NCI-H345 (cell line): ENCODE measurements at regions not wholly inside any gene's neighbourhood (a gene's known extent, or its start where the extent isn't known, plus 50 kb on each side); places are given as distances from the start of the nearest gene placed in this dataset.
A peak's percentile ranks its signal among the peaks of the same experiment; 100 is the strongest.
"Not testable (repeated sequence)": the region's sequence is repeated elsewhere in the genome, so short reads cannot be mapped to it uniquely, and the experiment has no call there.

Source experiments
- DNase-seq: peaks from one replicate; lab custom pipeline; 2025; lab: John Stamatoyannopoulos, UW

DNA sequence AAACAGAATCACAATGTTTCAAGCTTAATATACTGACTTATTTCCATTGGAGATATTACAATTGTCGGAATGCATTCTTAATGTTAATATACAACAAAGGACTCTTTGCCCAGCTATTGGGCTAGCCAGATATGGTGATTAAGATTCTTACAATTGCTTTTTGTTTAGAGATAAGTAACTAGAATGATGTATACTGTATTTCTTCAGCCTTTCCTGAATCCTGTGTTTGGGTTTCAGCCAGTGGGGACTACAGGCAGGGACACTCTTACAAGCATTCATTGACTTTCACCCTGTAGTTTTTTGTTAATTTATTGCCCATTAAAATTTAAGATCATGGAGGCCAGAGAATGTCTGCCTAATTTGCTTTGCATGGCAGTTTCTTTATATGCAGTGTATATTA lies 254.1 kb upstream of the TMEFF2 start:
- DNase-seq, result no peak

DNA sequence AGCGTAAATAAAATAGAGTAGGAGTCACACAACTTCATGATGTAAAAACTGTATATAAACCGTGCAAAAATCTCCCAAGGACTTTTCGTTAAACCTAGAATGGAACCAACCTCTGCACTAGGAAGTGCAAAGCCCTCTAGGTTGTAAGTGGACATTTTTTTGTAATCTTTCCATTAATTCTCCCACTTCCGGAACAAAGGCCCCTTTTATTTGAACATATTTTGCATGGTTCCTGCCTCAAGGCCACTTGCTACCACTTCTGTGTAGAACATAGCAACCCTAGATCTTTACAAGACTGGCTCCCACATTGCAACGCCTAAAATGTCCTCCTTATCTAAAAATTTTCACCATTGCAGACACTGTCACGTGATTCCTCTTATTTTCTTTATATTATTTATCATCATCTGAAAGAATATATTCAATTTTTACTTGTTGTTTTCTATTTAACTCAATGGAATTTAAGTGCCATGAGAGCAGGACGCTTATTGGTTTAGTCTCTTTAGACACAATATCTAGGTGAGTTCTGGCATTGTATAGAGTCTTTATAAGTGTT lies 249.6 kb upstream of the TMEFF2 start:
- no peak for DNase-seq

DNA sequence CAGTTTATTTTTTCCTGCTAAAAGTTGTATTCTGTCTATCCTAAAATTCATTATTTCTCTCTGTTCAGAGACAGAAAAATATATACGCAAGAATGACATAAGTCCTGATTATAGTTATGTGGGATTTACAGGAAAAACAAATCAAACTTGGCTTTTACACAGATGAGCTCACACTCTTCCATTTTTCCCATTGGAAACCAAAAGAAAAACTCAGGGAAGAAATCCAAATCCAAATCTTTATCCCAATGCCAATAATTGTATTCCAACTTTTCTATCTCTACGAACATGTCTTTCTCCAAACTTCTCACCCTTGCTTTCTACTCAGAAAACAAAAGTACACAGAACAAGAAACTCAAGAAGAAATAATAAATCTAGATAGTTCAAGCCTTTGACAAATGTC lies 249.1 kb upstream of the TMEFF2 start:
- no peak for DNase-seq

DNA sequence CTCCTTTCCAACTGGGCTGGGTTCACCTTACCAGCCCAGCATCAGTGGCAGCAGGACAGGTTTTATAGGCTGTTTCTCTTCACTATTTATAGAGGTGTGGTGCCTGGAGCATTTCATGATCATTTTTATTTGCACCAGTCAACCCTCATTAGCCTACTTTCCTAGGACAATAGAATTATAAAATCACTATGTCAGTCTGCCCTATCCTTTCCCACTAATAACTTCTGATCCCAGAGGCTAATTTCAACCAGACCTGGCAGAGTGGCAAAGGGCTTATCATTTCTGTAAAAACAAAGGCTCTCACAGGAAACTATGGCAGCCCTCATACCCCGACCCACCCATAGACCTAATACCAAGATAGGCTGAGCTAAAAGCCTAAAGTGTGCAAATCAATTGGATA lies 243.5 kb upstream of the TMEFF2 start:
- DNase-seq, result no peak

DNA sequence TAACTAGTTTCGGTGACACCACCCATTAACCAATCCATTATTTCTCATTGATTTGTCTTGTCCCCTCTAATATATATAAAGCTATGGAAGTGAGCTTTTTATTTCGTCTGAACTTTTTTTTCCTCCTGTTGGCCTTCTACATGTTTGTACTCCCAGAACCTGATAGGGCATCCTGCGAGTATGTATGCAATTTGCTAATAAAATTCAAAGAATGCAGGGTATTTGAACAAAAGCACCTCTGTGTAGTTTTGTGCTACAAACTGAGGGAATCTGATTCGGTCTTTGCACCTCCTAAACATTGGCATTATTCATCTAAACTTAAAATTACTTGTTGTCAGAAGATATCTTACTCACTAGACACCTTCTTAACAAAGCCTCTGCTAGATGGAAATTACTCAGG lies 242.9 kb upstream of the TMEFF2 start:
- no peak for DNase-seq

DNA sequence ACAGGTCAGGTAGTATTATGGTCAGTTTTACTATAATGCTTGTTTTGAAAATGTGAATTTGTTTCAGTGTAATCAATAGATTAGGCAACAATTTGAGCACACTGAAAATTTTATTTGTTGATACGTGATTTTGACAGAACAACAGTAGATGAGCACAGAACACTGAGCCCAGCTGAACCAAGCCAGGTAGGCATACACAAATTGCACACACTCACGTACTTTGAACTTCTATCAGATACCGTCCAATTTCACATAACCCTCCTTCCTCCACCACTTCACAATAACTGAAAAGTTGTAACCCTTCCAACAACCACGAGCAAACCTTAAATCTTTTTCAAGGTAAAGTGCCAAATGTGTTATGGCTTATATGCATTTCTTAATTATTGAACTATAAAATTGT lies 229.5 kb upstream of the TMEFF2 start:
- DNase-seq, result no peak

DNA sequence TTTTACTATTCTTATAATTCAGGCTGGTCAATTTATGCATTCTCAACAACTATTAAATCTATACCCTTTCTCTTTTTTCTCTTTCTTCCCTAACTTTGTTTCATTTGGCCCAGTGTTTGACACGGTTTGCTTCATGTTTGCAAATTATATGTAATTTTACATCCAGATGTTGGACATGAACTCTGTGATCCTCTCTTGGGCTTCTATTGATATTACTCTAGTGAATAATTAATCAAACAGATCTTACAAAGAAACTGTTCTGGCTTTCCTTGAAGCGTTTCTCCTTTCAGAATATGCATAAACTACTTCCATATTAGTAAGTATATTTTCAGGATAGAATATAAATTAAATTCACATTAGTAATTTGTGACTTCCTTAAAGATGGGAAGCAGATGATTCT lies 225.1 kb upstream of the TMEFF2 start:
- no peak for DNase-seq

DNA sequence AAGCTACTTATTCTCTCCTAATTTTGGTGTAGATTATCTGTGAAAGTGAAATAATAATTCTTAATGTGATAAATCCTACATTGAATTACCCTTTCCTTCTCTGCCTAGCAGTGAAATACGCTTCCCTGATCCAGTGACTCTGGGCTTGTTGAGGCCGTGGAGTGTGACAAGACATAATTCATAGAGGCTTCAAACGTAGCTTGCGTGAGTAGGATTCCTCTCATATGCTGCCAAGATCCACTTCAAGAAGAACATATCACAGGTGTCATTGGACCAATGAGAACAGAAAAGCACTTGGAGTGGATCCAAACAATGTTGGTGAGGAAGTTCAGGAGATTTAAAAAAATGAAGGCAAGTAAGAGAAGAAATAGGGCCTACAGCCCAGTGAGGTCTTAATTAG lies 221.3 kb upstream of the TMEFF2 start:
- DNase-seq, result no peak

DNA sequence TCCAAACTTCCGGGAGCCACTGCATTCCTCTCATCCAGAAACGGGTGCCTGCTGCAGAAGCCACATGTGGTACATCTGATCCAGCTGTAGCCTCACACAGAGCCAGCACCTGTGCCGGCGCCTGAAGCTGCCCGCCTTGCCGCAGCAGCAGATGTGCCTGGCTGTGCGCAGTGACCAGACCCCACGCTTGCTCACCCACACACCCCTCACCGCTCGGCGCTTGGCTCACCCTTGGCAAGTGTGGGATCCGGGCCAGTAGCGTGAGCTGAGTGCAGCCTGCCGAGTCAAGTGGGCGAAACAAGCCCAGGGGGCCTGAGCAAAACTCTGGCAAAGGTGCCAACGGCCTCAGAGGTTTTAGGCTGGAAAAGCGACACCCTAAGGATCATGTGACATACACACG lies 220.1 kb upstream of the TMEFF2 start:
- DNase-seq, result no peak

DNA sequence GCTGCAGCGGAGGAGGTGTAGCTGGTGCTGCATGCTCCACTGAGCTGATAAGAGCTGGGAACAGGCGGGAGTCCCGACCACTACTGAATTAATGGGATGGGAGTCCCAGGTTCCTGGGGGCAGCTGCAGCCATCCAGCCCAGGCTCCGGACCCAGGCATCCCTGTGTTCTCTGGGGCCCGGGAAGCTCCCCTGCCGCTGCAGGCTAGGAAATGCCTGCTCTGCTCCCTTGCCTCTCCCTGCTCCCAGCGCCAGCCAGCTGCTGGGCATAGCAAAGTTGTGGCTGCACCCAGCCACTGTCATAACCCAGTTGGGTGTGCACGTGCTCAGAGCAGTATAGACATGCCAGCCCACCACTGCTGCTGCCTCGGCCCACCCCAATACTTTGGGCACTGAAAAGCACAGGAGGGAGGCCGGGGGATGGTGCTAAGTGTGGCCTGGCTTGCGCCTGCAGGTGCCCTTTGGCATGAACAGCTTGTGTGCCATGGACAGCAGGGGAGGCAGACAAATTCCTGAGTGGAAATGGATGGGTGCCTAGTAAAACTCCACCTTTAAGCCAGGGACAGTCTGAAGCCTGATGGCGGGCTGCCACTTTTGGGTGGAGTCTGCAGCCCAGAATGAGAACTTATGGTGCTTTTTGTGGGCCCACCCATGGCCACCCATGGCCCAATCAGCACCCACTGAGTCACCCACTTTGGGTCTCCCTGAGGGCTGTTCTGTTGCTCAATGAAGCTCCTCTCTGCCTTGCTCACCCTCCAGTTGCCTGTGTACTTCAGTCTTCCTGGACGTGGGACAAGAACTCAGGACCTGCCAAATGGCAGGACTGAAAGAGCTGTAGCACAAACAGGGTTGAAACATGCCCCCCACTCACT lies 219.3 kb upstream of the TMEFF2 start:
- DNase-seq, result no peak

DNA sequence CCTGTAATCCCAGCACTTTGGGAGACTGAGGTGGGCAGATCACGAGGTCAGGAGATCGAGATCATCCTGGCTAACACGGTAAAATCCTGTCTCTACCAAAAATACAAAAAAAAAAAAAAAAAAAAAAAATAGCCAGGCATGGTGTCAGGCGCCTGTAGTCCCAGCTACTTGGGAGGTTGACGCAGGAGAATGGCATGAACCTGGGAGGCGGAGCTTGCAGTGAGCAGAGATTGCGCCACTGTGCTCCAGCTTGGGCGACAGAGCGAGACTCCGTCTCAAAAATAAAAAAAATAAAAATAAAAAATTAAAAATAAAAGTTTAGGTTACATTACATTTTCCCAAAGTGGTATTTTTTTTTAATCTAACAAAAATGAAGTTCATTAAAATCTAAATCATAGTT lies 218.1 kb upstream of the TMEFF2 start:
- not testable (repeated sequence) for DNase-seq

DNA sequence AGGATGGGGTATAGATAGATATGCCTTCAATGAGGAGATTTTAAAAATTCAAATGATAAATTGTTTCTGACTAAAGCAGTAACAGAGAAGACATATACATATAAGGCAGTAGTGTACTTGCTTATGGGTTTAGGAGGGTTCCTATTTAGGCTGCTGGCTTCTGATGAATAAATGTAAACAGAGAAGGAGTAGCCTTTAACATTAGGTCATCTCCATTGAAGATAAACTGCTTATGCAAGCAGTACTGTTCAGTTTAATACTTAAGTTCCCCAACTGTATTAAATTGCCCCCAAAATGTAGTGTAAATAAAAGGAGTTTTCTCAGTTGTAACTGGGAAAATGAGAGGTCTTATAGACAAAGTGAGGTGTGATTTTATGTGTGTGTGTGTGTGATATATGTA lies 217.7 kb upstream of the TMEFF2 start:
- DNase-seq, result no peak

DNA sequence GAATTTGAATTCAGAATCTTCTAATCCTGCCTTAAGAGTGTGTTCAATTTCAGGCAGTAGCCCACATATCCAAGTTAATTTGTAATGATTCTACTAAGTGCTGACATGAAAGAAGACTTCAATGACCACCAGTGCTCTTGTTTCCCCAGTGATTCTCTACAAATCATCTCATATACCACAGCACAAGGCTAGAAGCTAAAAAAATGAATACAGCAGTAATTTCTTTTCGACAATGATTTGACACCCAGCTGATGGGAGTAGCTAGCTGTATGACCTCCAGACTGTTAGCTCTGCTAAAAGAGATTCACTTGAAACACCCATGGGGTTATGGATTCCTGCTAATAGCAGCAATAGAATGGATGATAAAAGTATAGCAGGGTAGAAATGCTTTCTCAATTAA lies 217.0 kb upstream of the TMEFF2 start:
- no peak for DNase-seq

DNA sequence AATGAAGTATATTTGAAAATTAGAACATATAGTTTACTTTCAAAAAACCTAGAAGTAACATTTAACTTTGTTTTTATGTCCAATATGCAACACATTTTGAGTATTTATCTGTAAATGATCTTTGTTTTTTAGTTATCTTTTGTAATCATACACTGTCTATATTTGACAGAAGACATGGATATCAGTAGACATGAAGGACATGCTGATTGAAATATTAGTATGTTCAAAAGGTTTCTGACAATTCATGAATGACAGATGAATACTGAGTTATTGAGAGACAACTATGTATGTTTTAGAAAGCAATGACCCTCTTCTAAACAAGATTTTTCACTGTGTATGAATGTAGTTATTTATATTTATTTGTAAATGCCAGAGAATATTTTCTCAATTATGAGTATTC lies 215.6 kb upstream of the TMEFF2 start:
- DNase-seq, result no peak

DNA sequence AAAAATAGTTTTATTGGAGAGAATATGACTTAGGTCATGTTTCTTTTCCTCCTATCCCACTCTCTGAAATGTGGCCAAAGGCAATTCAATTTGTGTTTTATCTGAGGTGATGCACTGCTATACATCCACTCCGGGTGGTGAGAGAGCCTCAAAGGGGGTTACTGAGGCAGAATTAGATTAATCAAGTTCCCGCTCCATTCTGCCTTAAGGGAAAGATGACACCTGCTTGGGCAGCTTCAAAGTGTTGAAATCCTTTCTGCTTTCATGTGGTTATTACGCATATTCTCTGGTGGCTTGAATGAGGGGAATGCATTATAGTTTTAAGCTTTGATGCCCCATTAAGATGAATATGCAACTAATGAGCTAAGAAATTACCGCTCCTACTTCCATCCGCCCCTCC lies 213.0 kb upstream of the TMEFF2 start:
- no peak for DNase-seq

DNA sequence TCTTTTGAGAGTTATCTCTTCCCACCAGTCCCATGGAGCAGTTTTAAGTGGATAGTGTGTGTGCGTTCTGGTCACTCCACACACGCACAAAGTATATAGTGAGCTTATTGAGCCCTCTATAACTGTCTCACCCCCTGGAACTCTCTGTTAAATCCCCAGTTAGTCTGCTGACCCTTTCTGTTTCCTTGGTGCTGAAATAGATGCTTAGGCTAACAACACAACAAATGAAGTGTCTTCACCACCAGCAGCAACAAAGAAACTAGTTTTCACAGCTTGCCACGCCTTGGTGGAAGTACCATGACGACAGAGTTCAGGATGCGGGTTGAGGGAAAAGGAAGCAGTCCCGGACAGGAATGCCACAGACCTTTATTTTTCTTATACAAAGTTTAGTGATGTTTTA lies 203.5 kb upstream of the TMEFF2 start:
- no peak for DNase-seq

DNA sequence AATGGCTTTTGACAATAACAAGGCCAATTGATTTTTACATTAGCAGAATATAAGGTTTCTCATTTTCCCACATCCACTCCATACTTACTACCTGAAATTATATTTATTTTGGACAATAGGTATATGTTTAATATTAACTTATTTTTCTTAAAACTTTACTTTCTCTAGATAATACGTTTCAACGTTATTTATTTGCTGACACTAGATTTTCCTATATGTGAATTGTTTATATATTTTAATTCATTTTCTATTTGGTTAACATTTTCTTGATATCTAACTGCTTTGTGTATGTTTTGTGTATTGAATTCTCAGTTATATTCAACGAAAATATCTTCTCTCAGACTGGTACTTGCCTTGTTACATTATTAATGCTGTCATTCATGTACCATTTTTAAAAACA lies 199.9 kb upstream of the TMEFF2 start:
- no peak for DNase-seq

DNA sequence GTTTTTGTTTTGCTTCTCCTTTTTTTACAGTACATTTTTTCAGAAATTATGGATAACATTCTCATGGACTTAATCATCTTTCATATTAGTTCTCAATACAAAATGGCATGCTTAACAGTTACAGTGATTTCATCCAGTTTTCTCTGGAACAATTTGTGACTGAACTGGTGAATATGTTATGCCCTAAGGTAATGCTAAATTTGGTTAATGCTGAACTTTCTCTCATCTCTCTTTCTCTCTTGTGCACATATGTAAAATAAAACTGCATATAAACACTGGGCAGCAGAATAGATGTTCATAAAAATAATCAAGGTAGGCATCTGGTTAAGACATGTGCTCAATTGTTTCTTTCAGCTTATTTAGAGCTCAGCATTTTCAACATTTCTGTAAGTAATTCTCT lies 196.3 kb upstream of the TMEFF2 start:
- DNase-seq, result no peak

DNA sequence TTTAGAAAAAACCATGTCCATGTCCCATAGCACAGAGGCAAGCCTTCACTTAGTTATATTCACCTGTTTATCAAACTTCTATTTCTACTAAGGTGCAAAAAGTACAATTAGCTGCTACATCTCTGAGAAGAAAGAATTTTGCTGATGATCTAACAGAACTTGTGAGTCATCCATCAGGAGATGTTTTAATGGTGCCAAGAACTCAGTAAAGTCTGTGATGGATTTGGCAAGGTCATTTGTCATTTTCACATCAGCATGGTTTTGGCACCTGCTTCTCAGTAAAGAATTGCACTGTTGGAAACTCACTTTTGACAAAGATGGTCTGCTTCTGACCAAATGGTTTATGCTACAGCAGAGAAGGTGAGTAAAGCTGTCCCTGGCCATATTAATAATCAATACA lies 195.7 kb upstream of the TMEFF2 start:
- no peak for DNase-seq

DNA sequence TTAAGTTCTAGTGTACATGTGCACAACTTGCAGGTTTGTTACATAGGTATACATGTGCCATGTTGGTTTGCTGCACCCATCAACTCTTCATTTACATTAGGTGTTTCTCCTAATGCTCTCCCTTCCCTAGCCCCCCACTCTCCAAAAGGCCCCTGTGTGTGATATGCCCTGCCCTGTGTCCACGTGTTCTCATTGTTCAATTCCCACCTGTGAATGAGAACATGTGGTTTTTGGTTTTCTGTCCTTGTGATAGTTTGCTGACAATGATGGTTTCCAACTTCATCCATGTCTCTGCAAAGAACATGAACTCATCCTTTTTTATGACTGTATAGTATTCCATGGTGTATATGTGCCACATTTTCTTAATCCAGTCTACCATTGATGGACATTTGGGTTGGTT lies 189.5 kb upstream of the TMEFF2 start:
- not testable (repeated sequence) for DNase-seq

DNA sequence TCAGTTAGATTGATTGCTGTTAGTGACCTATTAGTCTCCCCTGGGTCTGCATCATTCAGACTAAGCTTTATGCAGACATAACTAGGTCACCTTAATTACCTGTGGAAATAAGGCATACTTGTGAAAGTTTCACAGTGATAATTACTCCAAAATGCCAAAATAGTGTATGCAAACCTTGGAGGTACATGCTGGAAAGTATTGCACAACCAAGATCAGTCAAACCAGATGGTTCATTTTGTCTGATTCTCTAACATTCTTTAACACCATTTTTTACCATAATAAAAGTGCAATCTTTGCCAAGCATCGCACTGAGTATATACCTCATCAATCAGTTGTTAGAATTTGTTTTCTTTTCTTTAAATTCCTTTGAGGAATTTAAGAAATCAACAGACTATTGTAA lies 186.3 kb upstream of the TMEFF2 start:
- DNase-seq, result no peak

DNA sequence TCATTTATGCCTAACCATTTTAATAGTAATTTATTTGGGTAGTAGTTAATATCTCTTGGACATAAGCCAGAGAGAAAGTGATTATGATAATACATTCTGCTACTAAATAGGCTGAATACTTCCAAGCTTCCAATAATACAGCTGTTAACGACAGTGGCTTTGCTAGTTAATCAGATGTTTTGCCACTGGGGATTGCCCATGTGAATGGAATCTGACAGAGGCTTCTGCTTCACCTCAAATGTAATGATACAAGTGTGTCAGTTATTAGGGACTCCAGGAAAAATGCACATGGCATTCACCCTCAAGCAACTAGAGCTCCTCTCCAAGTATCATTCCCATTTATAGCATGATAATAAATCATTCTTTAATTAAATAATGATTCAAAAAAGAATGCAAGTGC lies 185.0 kb upstream of the TMEFF2 start:
- DNase-seq, result no peak

DNA sequence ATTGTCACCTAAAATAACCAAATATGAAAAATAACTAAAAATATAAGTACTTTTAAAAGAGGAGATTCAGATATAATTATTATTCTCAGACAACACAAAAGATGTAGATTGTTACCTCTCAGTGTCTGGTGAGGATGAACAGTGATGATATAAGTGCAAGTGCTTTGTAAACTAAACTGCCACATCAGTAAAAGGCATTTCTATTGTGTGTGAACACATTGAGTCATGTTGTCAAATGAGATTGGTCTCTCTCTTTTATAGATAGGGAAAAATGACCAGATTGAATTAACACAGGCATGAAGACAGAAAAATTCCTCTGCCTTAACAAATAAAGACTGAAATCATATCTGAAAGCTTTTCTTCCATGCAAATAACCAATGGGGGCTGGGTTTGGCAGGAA lies 182.4 kb upstream of the TMEFF2 start:
- DNase-seq, result peak; percentile 20

DNA sequence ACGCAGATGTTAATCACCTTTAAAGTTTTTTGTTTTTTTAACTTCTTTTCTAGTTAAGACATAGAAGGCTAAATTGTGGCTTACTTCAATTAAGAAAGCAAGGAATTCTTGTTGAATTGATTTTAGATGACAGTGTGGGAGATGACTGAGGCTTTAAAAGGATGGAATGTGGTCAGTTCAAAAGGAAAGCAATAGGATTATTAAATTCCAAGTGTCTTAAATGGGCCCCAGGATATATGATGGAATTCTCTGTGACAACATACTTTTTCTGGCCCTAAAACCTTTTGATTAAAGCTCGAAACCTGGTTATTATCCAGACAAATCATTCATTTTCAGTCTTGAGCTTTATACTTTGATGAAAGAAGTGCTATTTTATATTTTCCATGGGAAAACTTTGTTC lies 179.0 kb upstream of the TMEFF2 start:
- no peak for DNase-seq
